NCI-H446 (cell line): ENCODE measurements at regions not wholly inside any gene's neighbourhood (a gene's known extent, or its start where the extent isn't known, plus 50 kb on each side); places are given as distances from the start of the nearest gene placed in this dataset.
"Not testable (repeated sequence)": the region's sequence is repeated elsewhere in the genome, so short reads cannot be mapped to it uniquely, and the experiment has no call there.

Experiments
- DNase-seq, 2 experiments: peaks; one replicate each; lab custom pipeline; 2025; lab: John Stamatoyannopoulos, UW

- no peak for DNase-seq
Measured at GRCh38 chr9:119761812-119762211, 392.6 kb upstream of the BRINP1 start.

- DNase-seq = no peak
Measured at GRCh38 chr9:119758990-119759389, 389.8 kb upstream of the BRINP1 start.

- DNase-seq = no peak
Measured at GRCh38 chr9:119758241-119758640, 389.0 kb upstream of the BRINP1 start.

- DNase-seq = no peak
Measured at GRCh38 chr9:119739476-119739875, 370.2 kb upstream of the BRINP1 start.

GRCh38 chr9:119736491-119737454, 367.5 kb upstream of the BRINP1 start:
- no peak for DNase-seq

GRCh38 chr9:119727988-119728387, 358.8 kb upstream of the BRINP1 start:
- no peak for DNase-seq

GRCh38 chr9:119726035-119726434, 356.8 kb upstream of the BRINP1 start:
- no peak for DNase-seq

GRCh38 chr9:119722384-119722783, 353.1 kb upstream of the BRINP1 start:
- no peak for DNase-seq

GRCh38 chr9:119712325-119712724, 343.1 kb upstream of the BRINP1 start:
- no peak for DNase-seq

GRCh38 chr9:119709431-119709830, 340.2 kb upstream of the BRINP1 start:
- DNase-seq = peak in 1 of 2 experiments; percentile 40

- no peak for DNase-seq
Measured at GRCh38 chr9:119707228-119707845, 338.1 kb upstream of the BRINP1 start.

GRCh38 chr9:119701651-119702050, 332.4 kb upstream of the BRINP1 start:
- DNase-seq = no peak

- DNase-seq = no peak
Measured at GRCh38 chr9:119698535-119698934, 329.3 kb upstream of the BRINP1 start.

- DNase-seq = no peak
Measured at GRCh38 chr9:119697996-119698395, 328.8 kb upstream of the BRINP1 start.

- DNase-seq = no peak
Measured at GRCh38 chr9:119689879-119690278, 320.6 kb upstream of the BRINP1 start.

- DNase-seq = no peak
Measured at GRCh38 chr9:119688547-119688946, 319.3 kb upstream of the BRINP1 start.

- peak in 1 of 2 experiments; percentile 73 for DNase-seq
Measured at GRCh38 chr9:119677811-119678505, 308.7 kb upstream of the BRINP1 start.

GRCh38 chr9:119675951-119676350, 306.7 kb upstream of the BRINP1 start:
- no peak for DNase-seq

- DNase-seq = not testable (repeated sequence)
Measured at GRCh38 chr9:119672763-119673162, 303.5 kb upstream of the BRINP1 start.

- DNase-seq = no peak
Measured at GRCh38 chr9:119667916-119668315, 298.7 kb upstream of the BRINP1 start.

- no peak for DNase-seq
Measured at GRCh38 chr9:119667163-119667562, 297.9 kb upstream of the BRINP1 start.

GRCh38 chr9:119662329-119662728, 293.1 kb upstream of the BRINP1 start:
- no peak for DNase-seq

- no peak for DNase-seq
Measured at GRCh38 chr9:119652931-119653330, 283.7 kb upstream of the BRINP1 start.
